ENCODE measurements at regions not wholly inside any gene's neighbourhood (a gene's known extent, or its start where the extent isn't known, plus 50 kb on each side); places are given as distances from the start of the nearest gene placed in this dataset.

DNA sequence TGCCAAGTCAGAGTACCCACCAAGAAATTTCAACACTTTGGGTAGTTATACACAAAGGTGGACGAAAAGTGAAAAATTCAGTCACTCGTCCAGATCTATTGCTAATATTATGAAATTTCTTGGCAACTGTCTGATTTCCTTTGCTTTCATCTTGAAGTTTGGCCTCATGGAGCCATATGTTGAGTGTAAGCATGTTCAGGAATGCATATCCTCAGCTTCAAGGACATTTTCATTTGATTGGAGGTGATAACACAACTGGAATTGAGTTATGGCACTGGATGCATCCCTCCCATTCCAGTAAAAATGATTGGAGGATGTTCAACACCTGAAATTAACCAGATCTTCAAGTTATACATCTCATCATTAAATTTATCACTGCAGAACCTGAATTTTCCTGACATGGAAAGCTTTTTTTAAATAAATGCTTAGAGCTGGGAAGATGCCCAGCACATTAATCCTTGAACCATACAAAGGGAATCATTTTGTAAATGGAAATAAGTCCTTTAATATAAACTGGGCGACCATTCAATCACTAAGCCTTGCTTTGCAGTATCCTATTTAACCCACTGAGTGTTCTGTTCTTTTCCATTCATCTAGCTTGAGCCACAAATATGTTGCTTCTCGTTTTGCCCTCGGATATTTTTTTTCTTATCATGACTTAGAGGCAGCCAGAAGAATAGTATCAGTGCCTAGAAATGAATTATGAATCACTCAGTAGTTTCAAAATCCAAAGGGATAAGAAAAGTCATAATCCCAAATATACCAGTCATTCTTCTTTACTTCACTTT is 273.7 kb upstream of the PIK3R1 start:
- TF ChIP-seq EZH2 (IDR thresholded peaks at IDR 0.05), result no peak
- TF ChIP-seq ZNF274 (IDR thresholded peaks at IDR 0.05; ENCODE audit: low read depth, low read length), result no peak
- TF ChIP-seq ELF1 (IDR thresholded peaks at IDR 0.05; ENCODE audit: borderline replicate concordance, low read depth), result no peak
- no peak for TF ChIP-seq ZFX (IDR thresholded peaks at IDR 0.05)
- no peak for TF ChIP-seq CBX3 (IDR thresholded peaks at IDR 0.05; ENCODE audit: low read depth)
- TF ChIP-seq CEBPB (IDR thresholded peaks at IDR 0.05; ENCODE audit: low read depth), result no peak
- TF ChIP-seq, protein P1, sequence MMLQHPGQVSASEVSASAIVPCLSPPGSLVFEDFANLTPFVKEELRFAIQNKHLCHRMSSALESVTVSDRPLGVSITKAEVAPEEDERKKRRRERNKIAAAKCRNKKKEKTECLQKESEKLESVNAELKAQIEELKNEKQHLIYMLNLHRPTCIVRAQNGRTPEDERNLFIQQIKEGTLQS (IDR thresholded peaks at IDR 0.05), result no peak
- TF ChIP-seq, protein P2, sequence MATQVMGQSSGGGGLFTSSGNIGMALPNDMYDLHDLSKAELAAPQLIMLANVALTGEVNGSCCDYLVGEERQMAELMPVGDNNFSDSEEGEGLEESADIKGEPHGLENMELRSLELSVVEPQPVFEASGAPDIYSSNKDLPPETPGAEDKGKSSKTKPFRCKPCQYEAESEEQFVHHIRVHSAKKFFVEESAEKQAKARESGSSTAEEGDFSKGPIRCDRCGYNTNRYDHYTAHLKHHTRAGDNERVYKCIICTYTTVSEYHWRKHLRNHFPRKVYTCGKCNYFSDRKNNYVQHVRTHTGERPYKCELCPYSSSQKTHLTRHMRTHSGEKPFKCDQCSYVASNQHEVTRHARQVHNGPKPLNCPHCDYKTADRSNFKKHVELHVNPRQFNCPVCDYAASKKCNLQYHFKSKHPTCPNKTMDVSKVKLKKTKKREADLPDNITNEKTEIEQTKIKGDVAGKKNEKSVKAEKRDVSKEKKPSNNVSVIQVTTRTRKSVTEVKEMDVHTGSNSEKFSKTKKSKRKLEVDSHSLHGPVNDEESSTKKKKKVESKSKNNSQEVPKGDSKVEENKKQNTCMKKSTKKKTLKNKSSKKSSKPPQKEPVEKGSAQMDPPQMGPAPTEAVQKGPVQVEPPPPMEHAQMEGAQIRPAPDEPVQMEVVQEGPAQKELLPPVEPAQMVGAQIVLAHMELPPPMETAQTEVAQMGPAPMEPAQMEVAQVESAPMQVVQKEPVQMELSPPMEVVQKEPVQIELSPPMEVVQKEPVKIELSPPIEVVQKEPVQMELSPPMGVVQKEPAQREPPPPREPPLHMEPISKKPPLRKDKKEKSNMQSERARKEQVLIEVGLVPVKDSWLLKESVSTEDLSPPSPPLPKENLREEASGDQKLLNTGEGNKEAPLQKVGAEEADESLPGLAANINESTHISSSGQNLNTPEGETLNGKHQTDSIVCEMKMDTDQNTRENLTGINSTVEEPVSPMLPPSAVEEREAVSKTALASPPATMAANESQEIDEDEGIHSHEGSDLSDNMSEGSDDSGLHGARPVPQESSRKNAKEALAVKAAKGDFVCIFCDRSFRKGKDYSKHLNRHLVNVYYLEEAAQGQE (IDR thresholded peaks at IDR 0.05; ENCODE audit: low read depth), result no peak
- TF ChIP-seq YY1 (IDR thresholded peaks at IDR 0.05; ENCODE audit: extremely low read depth, insufficient replicate concordance, low read depth, low read length), result no peak
- TF ChIP-seq, protein P3, sequence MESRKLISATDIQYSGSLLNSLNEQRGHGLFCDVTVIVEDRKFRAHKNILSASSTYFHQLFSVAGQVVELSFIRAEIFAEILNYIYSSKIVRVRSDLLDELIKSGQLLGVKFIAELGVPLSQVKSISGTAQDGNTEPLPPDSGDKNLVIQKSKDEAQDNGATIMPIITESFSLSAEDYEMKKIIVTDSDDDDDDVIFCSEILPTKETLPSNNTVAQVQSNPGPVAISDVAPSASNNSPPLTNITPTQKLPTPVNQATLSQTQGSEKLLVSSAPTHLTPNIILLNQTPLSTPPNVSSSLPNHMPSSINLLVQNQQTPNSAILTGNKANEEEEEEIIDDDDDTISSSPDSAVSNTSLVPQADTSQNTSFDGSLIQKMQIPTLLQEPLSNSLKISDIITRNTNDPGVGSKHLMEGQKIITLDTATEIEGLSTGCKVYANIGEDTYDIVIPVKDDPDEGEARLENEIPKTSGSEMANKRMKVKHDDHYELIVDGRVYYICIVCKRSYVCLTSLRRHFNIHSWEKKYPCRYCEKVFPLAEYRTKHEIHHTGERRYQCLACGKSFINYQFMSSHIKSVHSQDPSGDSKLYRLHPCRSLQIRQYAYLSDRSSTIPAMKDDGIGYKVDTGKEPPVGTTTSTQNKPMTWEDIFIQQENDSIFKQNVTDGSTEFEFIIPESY (IDR thresholded peaks at IDR 0.05; ENCODE audit: extremely low read depth, insufficient replicate concordance, low read length), result no peak
- no peak for TF ChIP-seq SRF (IDR thresholded peaks at IDR 0.05; ENCODE audit: low read depth)
- no peak for TF ChIP-seq POLR2A (IDR thresholded peaks at IDR 0.05; ENCODE audit: borderline replicate concordance, extremely low read depth, insufficient read depth, insufficient read length)
- TF ChIP-seq, protein P4, sequence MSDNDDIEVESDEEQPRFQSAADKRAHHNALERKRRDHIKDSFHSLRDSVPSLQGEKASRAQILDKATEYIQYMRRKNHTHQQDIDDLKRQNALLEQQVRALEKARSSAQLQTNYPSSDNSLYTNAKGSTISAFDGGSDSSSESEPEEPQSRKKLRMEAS (IDR thresholded peaks at IDR 0.05), result no peak
- TF ChIP-seq POLR2AphosphoS5 (IDR thresholded peaks at IDR 0.05; ENCODE audit: low read depth, low read length), result no peak
- TF ChIP-seq SIN3A (IDR thresholded peaks at IDR 0.05; ENCODE audit: low read depth), result no peak
- no peak for TF ChIP-seq RAD21 (IDR thresholded peaks at IDR 0.05; ENCODE audit: low read depth)
- Histone ChIP-seq H3K9me2 (ENCODE audit: insufficient read depth) (no peaks in the 10 kb centered on the region), H3K79me2 (ENCODE audit: insufficient read depth, low read length) (no peaks in the 10 kb centered on the region), H3K9ac (ENCODE audit: low read length) (no peak overlapping the region), H3K9me3 (ENCODE audit: control insufficient read depth in 1 of 2, insufficient read depth in 1 of 2, low read depth in 1 of 2, low read length in 2 of 2) (no peaks in the 10 kb centered on the region), H2AFZ (ENCODE audit: low read depth, low read length, poor library complexity, severe bottlenecking) (no peak overlapping the region), H3K4me1 (ENCODE audit: control insufficient read depth in 1 of 2, insufficient read depth in 2 of 2, low read length in 2 of 2) (no peaks in the 10 kb centered on the region), H4K20me1 (ENCODE audit: insufficient read depth) (no peaks in the 10 kb centered on the region), H3K27ac (ENCODE audit: low read depth, low read length) (no peak overlapping the region), H3K4me2 (ENCODE audit: low read length) (no peak overlapping the region), H3K36me3 (ENCODE audit: control insufficient read depth in 1 of 2, insufficient read depth in 2 of 2, low read length in 2 of 2) (no peaks in the 10 kb centered on the region), H3K27me3 (ENCODE audit: insufficient read depth, low read length) (0 out of 2 replicates have a peak, but pooled peaks cover 14% of the 10 kb centered on the region), H3K4me3 (replicated peaks in 1 of 2; ENCODE audit: low read depth in 1 of 2, low read length in 2 of 2) (no peak overlapping the region)
- BruUV-seq (replicated peaks), result no TSS peak
- ChIA-PET CTCF (no interaction called here), POLR2A (no interaction called here), RAD21 (ENCODE audit: low non-redundant PET in 1 of 2, low total read pairs in 2 of 2, uncharacterized antibody in 2 of 2, unreplicated experiment in 2 of 2) (no interaction called here)
- intact Hi-C loops (cut with micrococcal nuclease), result no loop called here
- DNase-seq (ENCODE audit: low read depth, low spot score) (no peak), ATAC-seq (no peak)
